A549 (cell line): ENCODE measurements at regions not wholly inside any gene's neighbourhood (a gene's known extent, or its start where the extent isn't known, plus 50 kb on each side); places are given as distances from the start of the nearest gene placed in this dataset.

Experiments
- POLR2A ChIP-seq: IDR thresholded peaks from 2 replicates; pipeline ENCODE4 v1.6.1; 2012; ENCODE audit warnings: mild to moderate bottlenecking, low read length
- ZNF302 ChIP-seq: fragments of 250-450 bp; sonication (Bioruptor Pico); IDR thresholded peaks from 2 replicates; pipeline ENCODE4 v1.9.0; 2021; ENCODE audit warnings: inconsistent platforms, mild to moderate bottlenecking, moderate library complexity
- TF ChIP-seq, protein P1 (sequence below): fragments of 150-350 bp; IDR thresholded peaks from 2 replicates; pipeline ENCODE4 v1.6.1; 2014; ENCODE audit warnings: low read depth, mild to moderate bottlenecking, low read length

DNA sequence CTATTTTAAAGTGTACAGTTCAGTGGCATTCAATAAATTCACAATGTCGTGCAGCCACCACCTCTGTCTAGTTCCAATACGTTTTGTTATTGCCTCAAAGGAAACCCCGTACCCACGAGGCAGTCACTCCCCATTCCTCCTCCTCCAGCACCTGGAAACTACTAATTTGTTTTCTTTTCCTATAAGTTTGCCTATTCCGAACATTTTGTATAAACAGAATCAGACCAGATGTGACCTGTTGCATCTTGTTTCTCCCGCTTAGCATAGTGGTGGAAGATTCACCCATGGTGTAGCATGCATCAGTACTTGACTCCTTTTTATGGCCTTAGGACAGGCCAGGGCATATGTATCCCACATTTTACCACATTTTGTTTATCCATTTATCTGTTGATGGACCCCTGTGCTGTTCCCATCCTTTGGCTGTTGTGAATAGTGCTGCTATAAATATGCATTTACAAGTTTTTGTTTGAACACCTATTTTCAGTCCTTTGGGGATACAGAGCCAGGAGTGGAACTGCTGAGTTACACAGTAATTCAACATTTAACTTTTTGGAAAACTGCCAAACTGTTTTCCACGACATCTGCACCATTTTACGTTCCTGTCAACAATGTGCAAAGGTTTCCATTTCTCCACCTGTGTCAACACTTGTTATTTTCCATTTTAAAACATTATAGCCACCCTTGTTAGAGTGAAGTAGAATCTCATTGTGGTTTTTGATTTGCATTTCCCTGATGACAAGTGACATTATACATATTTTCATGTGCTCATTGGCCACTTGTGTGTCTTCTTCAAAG lies 57.8 kb upstream of the STX18 start:
- TF ChIP-seq POLR2A (no peak), ZNF302 (CRISPR knock-in tag) (no peak)
- TF ChIP-seq, protein P1, sequence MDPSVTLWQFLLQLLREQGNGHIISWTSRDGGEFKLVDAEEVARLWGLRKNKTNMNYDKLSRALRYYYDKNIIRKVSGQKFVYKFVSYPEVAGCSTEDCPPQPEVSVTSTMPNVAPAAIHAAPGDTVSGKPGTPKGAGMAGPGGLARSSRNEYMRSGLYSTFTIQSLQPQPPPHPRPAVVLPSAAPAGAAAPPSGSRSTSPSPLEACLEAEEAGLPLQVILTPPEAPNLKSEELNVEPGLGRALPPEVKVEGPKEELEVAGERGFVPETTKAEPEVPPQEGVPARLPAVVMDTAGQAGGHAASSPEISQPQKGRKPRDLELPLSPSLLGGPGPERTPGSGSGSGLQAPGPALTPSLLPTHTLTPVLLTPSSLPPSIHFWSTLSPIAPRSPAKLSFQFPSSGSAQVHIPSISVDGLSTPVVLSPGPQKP = no peak
